Thyroid gland (tissue), 4 donors: ENCODE measurements at regions not wholly inside any gene's neighbourhood (a gene's known extent, or its start where the extent isn't known, plus 50 kb on each side); places are given as distances from the start of the nearest gene placed in this dataset.

Source experiments
- CTCF ChIP-seq, 6 experiments: fragments of 200-600 bp in 3 of 6; fragments of 450-650 bp in 3 of 6; sonication (generic) in 3 of 6; IDR thresholded peaks; one replicate each; pipeline ENCODE4 v1.5.1; 2016 to 2019; ENCODE audit warnings: antibody characterized with exemption in 6 of 6, mild to moderate bottlenecking in 2 of 6, inconsistent platforms in 1 of 6, moderate library complexity in 1 of 6
- POLR2A ChIP-seq, 2 donors: fragments of 450-650 bp; IDR thresholded peaks; one replicate each; pipeline ENCODE4 v1.6.1; 2017; ENCODE audit warnings: antibody characterized with exemption in 2 of 2, mild to moderate bottlenecking in 2 of 2, moderate library complexity in 1 of 2

- TF ChIP-seq CTCF (IDR thresholded peaks at IDR 0.05) (no peak), POLR2A (IDR thresholded peaks at IDR 0.05) (no peak)
Measured at GRCh38 chr2:238722181-238722580, 125.7 kb upstream of the TWIST2 start.
